GM11168 (cell line): ENCODE measurements at regions not wholly inside any gene's neighbourhood (a gene's known extent, or its start where the extent isn't known, plus 50 kb on each side); places are given as distances from the start of the nearest gene placed in this dataset.
"Not testable (repeated sequence)": the region's sequence is repeated elsewhere in the genome, so short reads cannot be mapped to it uniquely, and the experiment has no call there.

Experiments
- in situ Hi-C: fragments of 300-500 bp; cut with MboI; formaldehyde crosslinking; loops from one replicate; pipeline ENCODE4 v1.12.0; 2022; ENCODE audit warnings: low sequenced_read_pairs; ENCODE audit not compliant: unreplicated experiment

DNA sequence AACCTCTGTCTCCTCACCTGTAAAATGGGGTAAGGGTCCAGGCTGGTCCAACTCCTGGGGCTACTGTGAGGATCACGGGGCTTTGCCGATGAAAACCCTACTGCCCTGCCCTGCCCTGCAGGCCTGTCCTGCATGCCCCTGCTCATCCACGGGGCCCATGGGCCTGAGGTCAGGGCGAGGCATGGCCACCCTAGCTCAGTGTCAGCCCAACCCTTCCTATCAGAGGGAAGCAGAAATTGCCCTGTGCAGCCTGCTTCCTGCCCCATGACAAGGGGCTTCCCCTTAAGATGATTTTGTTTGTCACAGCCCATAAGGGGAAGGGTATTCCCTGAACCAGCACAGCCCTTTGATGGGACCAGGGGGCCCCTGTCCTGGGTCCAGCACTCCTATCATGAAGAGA is 353.6 kb upstream of the ID2 start:
- in situ Hi-C loops = no loop called here

DNA sequence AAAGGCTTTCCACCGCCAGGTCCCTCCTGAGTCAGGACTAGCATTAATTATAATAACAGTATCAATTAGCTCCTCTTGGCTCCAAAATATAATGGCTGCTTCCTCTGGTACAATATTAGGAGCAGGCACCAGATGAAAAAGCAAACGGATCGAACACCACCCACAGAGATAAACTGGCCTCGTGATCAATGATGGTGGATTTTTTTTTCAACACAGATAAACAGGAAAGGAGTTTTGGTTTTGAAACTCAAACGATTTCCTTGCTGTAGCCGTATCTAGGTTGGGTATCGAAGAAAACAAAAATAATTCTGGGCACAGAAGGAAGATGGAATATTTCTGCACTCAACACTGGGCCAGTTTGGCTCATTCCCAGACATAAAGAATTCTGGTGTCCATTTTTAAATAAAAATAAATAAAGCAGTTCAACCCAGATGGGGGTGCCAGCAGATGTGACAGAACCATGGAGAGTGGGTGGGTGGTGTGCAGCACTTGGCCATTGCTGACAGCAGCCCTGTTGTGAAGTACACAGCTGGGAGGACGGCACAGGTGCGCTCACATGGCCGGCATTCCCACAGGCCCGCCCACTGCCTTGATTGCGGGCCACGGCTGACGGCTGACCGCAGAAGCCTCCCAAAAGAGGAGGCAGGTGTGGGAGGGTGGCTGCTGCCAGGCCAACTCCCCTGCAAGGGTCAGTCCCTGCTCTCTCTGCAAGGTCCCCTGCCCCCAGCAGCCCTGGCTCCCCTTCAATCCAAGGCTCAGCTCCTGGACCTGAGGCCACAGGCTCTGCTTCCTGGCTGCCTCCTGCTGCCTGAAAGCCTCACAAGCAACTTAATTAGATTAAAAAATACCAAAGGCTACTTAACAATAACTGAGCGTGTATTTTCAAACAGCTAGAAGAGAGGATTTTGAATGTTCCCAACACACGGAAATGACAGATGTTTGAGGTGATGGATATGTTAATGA is 351.9 kb upstream of the ID2 start:
- in situ Hi-C loops = no loop called here

DNA sequence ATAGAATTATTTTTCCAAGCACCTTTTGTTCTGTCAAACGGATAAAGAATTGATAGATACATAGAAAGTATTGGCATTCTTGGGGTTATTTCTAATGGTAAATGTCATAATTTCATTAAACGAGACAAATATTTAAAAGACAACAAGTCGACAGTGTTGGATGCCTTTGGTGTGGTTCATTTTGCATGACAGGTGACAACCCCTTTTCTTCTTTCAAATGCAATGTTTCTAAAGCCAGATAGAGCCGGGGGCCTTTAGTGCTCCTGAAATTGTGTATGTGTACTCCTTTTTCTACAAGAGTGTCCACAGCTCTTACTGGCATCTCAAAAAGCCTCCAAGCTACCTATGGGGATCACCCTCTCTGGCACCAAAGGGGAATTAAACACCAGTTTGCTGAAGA is 350.8 kb upstream of the ID2 start:
- in situ Hi-C loops = no loop called here

GRCh38 chr2:8332646-8333045 is 349.2 kb upstream of the ID2 start:
- in situ Hi-C loops = no loop called here

DNA sequence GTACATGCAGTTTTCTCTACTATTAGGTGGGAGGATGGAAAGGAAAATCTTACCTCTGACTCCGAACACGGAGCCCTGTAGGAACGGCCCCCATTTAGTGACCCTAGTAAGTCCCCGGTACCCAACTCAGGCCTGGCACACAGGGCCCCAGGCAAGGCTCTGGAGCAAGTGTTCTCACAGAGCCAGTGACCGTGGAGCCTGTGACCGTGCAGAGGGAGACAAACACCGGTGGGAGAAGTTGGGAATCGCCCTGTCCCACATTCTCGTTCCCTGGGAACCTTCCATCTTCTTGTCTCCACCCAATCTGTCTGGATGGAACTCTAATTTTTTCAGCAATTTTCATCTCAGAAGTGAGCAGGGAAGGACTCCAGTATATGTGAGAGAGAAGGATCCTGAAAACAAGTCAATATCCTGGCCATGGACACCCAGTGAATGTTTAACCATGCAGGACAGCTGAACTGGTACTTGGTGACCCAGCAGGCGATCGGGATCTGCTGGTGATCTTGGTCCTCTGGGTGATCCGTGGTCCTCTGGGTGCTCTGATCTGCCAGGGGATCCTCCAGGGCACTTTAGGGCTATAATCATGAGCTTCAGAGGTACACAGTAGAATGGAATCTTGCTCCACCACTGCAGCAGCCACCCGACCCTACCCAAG is 348.6 kb upstream of the ID2 start:
- in situ Hi-C loops = no loop called here

DNA sequence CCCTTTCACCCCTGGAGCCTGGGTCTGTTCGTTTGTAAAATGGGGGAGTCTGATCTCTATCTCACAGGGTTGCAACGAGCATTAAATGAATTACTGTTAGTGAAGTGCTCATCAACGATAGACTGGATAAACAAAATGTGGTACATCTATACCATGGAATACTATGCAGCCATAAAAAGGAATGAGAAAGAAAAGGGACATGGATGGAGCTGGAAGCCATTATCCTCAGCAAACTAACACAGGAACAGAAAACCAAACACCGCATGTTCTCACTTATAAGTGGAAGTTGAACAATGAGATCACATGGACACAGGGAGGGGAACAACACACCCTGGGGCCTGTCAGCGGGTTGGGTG is 348.0 kb upstream of the ID2 start:
- in situ Hi-C loops = not testable (repeated sequence)

DNA sequence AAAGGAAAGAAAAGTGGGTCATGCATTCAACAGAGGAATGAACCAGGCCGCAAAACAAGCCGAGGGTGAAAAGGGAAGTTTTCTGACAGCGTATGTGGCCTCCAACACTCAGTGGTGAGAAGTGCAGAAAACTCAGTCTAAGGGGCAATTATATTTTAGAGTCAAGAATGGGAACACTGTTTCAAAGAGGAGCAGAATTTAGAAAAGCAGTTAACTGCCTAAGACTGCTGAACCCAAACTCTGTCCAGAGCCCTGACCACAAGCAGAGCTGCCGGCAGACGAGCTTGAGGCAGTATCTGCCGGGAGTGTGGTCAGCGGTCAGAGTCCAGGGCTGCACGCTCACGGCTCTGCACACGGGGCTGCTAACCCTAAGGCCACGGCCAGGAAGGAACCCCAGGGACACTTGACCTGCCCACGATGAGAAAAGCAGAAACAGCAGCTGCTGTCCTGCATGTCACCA is 347.0 kb upstream of the ID2 start:
- in situ Hi-C loops = no loop called here

GRCh38 chr2:8335801-8336200 is 346.1 kb upstream of the ID2 start:
- in situ Hi-C loops = no loop called here

DNA sequence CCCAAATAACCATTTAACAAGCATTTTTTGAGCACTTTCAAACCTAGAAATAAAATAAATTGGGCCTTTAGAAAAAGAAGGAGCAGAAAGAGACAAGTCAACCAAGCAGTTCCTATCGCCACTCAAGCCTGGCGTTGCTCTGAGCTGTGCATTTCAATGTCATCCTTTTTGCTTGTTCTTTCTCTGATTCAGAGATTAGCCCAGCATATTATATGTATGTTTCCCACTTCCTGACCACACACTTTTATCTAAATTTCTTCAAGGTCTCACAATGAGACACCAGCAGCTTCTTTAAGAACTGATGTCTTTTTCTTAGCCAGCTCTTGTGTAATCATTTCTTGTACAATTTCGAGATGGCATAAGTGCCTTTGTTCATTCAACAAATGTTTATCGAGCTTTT is 344.5 kb upstream of the ID2 start:
- in situ Hi-C loops = no loop called here

DNA sequence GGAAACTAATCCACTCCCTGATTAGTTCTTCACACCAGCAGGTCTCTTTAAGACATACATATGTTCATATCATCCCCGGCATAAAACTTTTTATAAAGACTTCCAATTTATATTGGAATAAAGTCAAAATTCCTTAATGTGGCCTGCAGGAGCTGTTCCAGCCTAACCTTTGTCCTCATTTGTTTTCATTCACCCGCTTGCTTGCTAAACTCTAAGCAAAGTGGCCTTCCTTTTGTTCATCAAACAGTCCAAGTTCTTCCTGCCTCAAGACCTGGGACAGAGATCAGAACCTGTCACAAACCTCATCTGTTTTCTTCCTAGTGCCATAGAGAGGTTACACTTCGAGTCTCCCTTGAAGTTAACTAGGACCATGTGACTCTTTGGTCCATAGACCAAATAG is 339.4 kb upstream of the ID2 start:
- in situ Hi-C loops = no loop called here

DNA sequence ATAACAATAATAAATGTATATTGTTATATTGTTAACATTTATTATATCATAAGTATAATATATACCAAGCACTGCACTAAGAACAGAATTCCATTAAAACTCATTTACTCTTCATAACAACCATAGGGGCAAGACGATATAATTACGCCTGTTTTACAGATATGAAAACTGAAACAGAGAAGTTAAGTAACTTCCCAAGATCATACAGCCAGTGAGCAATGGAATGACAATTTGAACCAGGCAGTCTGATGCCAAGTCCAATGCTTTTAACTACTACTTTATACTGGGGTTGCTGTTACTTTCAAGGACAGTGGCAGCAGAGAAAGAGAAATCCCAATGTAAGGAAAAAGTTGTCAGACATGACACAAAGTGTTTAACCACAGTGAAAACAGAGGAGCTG is 338.8 kb upstream of the ID2 start:
- in situ Hi-C loops = no loop called here

DNA sequence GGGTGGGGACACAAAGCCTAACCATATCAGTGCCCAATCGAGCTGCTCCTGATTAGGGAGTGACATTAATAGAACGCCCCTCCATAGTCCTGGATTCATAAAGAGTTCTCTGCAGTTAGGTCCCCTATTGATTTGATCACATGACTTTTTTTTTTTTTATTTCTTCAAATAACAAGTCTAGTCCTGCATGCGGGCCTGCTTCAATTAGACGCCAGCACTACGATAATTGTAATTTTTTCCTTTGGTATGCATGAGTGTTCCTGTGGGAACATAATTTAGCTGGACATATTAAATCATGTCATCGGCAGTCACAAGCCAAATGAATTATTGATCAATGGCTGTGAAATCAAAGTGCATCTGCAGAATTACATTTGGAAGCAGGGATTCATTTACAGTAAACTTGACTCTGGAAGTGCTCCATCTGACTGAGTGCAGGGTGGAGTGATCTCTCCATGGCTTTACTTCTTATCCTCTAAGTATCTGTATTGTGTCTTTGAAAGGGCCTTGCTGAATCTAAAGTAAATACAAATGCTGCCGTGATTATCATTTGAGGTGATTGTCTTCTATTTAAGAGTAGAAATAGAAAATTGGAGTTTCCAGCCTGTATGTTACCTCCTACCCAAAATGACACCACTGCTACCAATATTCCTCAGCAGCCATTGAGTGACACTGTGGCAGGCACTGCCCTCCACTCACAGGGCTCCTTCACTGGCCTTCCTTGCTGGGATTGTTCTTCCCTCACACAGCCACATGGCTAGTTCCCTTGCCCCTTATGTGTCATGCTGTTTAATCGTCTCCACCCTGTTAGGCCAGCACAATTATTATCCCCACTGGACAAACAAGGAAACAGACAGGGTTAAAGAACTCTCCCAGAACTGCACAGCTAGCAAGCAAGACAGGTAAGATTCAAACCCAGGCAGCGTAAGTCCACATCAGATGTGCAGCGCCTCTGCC is 337.4 kb upstream of the ID2 start:
- in situ Hi-C loops = no loop called here

- in situ Hi-C loops = no loop called here
Observed at GRCh38 chr2:8345200-8345599, 336.7 kb upstream of the ID2 start.

DNA sequence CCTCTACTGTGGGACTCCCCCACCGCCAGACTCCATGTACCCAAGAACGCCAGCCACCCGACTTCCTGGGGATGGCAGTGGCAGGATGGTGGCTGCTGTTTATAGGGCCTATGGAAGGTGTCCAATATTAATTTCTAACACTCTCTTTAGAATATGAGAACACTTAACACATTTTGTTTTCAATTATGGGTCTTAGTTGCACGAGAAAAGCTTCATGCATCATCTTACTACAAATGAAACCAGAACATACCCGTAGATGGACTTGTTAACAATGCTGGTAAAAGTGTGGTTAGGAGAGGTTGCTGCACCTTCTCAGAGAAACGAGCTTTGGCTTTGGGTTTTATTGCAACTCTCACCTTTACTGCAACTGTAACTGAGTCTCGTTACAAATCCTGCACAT is 335.6 kb upstream of the ID2 start:
- in situ Hi-C loops = no loop called here

GRCh38 chr2:8346706-8347430 is 335.0 kb upstream of the ID2 start:
- in situ Hi-C loops = no loop called here

DNA sequence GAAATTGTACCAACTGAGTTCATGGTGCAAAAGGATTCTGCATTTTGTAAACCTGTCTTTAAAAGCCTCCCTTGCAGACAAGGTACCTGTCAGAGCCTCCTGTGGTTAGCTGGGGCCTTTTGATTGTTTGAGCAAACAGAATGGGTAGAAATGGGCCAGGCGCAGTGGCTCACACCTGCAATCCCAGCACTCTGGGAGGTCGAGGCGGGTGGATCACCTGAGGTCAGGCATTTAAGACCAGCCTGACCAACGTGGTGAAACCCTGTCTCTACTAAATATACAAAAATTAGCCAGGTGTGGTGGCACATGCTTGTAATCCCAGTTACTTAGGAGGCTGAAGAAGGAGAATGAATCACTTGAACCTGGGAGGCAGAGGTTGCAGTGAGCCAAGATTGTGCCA is 332.9 kb upstream of the ID2 start:
- in situ Hi-C loops = not testable (repeated sequence)

GRCh38 chr2:8352296-8352695 is 329.6 kb upstream of the ID2 start:
- in situ Hi-C loops = no loop called here

DNA sequence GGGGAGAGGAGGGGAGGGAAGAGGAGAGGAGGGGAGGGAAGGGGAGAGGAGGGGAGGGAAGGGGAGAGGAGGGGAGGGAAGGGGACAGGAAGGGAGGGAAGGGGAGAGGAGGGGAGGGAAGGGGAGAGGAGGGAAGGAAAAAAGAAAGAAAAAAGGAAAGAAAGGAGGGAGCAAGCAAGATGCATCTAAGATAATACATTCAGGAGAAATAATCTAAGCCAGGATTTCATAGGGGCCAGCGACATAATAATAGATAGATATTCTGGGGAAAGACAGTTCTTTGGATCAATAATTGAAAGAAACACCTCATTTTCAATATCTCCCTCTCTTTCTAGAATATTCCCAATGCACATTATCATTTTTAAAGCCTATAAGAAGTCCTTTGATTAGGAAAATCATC is 328.9 kb upstream of the ID2 start:
- in situ Hi-C loops = no loop called here

GRCh38 chr2:8355102-8355859 is 326.6 kb upstream of the ID2 start:
- in situ Hi-C loops = no loop called here
